CD4-positive, alpha-beta T cell (primary cell): ENCODE measurements at regions not wholly inside any gene's neighbourhood (a gene's known extent, or its start where the extent isn't known, plus 50 kb on each side); places are given as distances from the start of the nearest gene placed in this dataset.

ENCODE experiments used
- ATAC-seq: fragments of 200-7000 bp; cut with Tn5 transposase; one replicate; pipeline ENCODE4 v1.10.0; 2022; ENCODE audit warnings: mild to moderate bottlenecking; ENCODE audit not compliant: poor library complexity
- CTCF ChIA-PET: fragments of 350-600 bp; sonication (Branson Sonifier 250); formaldehyde crosslinking; loops from one replicate; lab custom pipeline; 2021; ENCODE audit warnings: antibody characterized with exemption, inconsistent platforms; lab: Charles Lee
- POLR2A ChIA-PET: fragments of 350-600 bp; sonication (Branson Sonifier 250); formaldehyde crosslinking; loops from one replicate; lab custom pipeline; 2021; ENCODE audit warnings: antibody characterized with exemption, inconsistent platforms; lab: Charles Lee
- DNase-seq, 14 experiments: peaks; one replicate each; pipeline ENCODE4 v3.0.0-alpha.2; 2013 to 2020; ENCODE audit warnings: mixed read lengths in 2 of 14
- H3K27ac ChIP-seq, 2 donors: one replicate each; pipeline versions ENCODE4 v1.5.1 to v1.7.0; 2013; ENCODE audit warnings: low read length in 2 of 2, low read depth in 1 of 2, mild to moderate bottlenecking in 1 of 2
- H3K27me3 ChIP-seq, 2 experiments: 1 replicate in 1 of 2; 2 replicates in 1 of 2; pipeline versions ENCODE4 v1.6.1 to v1.7.0; 2013; ENCODE audit warnings: low read length in 2 of 2, control low read depth in 1 of 2, mild to moderate bottlenecking in 1 of 2, moderate library complexity in 1 of 2; ENCODE audit not compliant: insufficient read depth in 2 of 2, control insufficient read depth in 1 of 2
- H3K36me3 ChIP-seq: one replicate; pipeline ENCODE4 v1.6.1; 2013; ENCODE audit warnings: low read length, control low read depth; ENCODE audit not compliant: insufficient read depth
- H3K4me1 ChIP-seq: one replicate; pipeline ENCODE4 v1.6.1; 2013; ENCODE audit warnings: low read length, control low read depth; ENCODE audit not compliant: insufficient read depth
- H3K4me3 ChIP-seq: one replicate; pipeline ENCODE4 v1.5.1; 2013; ENCODE audit warnings: mild to moderate bottlenecking, low read length, moderate library complexity
- H3K9me3 ChIP-seq, 2 experiments: 1 replicate in 1 of 2; 2 replicates in 1 of 2; pipeline versions ENCODE4 v1.6.1 to v1.7.0; 2013; ENCODE audit warnings: low read length in 2 of 2, mild to moderate bottlenecking in 2 of 2, control low read depth in 1 of 2, moderate library complexity in 1 of 2; ENCODE audit not compliant: control insufficient read depth in 1 of 2, insufficient read depth in 1 of 2
- H3K27ac Mint-ChIP-seq: one replicate; pipeline ENCODE4 v1.8.0; 2020; ENCODE audit warnings: mixed read lengths
- H3K27me3 Mint-ChIP-seq: one replicate; pipeline ENCODE4 v1.8.0; 2021; ENCODE audit warnings: mixed read lengths
- H3K36me3 Mint-ChIP-seq: one replicate; pipeline ENCODE4 v1.8.0; 2021; ENCODE audit warnings: low read depth, mixed read lengths
- H3K4me1 Mint-ChIP-seq: one replicate; pipeline ENCODE4 v1.8.0; 2021; ENCODE audit warnings: low read depth, mixed read lengths
- H3K4me3 Mint-ChIP-seq: one replicate; pipeline ENCODE4 v1.8.0; 2020; ENCODE audit warnings: mild to moderate bottlenecking, mixed read lengths
- H3K9me3 Mint-ChIP-seq: one replicate; pipeline ENCODE4 v1.8.0; 2020; ENCODE audit warnings: mixed read lengths
- intact Hi-C, 2 experiments: fragments of 100-400 bp; cut with DNase I in 1 of 2; cut with micrococcal nuclease in 1 of 2; formaldehyde crosslinking; loops; one replicate each; pipeline versions ENCODE4 v1.15.1 to v1.9.0; 2023 to 2025; cut with DNase I, micrococcal nuclease
- TF ChIP-seq, protein P1 (sequence below): fragments of 200-600 bp; IDR thresholded peaks from one replicate; pipeline ENCODE4 v1.8.0; 2022; ENCODE audit warnings: antibody characterized with exemption, mild to moderate bottlenecking

DNA sequence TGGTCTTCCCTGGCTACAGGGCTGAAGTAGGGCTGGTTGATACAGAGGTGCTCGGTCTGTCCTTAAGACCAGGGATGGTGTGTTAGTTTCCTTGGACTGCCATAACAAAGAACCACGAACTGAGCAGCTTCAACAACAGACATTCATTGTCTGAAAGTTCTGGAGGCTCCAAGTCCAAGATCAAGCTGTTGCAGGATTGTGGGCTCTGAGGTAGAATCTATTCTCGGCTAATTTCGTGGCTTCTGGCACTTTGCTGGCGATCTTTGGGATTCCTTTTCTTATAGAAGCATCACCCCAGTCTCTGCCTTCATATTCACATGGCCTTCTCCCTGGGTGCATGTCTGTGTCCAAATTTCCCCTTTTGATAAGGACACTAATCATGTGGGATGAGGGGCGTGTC is 112.1 kb upstream of the ITGB1 start:
- no peak for ATAC-seq
- intact Hi-C loops = no loop called here
- POLR2A ChIA-PET = interaction anchor here (0.6 to 1.2 kb wide), 2 partner anchors 10 to 31 kb away, joined by 3 read pairs; no protein-coding TSS in a partner anchor

DNA sequence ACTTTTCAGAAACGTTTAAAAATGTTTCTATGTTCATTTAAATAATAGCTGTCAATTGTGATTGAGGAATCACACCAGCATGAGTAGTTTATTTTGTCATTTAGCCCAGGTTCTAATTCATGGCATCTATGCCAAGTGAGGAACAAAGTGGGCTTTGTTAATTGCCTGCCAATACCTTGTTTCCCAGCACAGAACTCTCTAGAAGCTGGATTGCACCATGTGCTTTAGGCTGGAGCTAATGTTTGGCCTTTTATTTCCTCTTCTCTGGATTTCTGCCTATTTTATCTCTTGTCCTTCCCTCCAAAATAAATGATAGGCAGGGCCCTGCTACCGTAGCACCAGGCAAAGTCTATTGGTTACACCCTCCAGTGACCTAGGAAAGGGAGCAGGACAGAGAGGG is 109.9 kb upstream of the ITGB1 start:
- POLR2A ChIA-PET = interaction anchor here (0.6 kb wide), 1 partner anchor 48 kb away, joined by 3 read pairs; no protein-coding TSS in a partner anchor

More for the DNA sequence above, 112.1 kb upstream of the ITGB1 start:
- Histone ChIP-seq H3K4me3 (no peak overlapping the region), H3K36me3 (no peaks in the 10 kb centered on the region), H3K9me3 (no peaks in the 10 kb centered on the region), H3K4me1 (peaks cover 2% of the 10 kb centered on the region), H3K27me3 (no peaks in the 10 kb centered on the region), H3K27ac (no peak overlapping the region)
- Mint-ChIP-seq H3K9me3 (peaks cover 2% of the 10 kb centered on the region), H3K36me3 (no peaks in the 10 kb centered on the region), H3K4me1 (peaks cover 12% of the 10 kb centered on the region), H3K4me3 (no peak overlapping the region), H3K27me3 (no peaks in the 10 kb centered on the region), H3K27ac (no peak overlapping the region)
- TF ChIP-seq, protein P1, sequence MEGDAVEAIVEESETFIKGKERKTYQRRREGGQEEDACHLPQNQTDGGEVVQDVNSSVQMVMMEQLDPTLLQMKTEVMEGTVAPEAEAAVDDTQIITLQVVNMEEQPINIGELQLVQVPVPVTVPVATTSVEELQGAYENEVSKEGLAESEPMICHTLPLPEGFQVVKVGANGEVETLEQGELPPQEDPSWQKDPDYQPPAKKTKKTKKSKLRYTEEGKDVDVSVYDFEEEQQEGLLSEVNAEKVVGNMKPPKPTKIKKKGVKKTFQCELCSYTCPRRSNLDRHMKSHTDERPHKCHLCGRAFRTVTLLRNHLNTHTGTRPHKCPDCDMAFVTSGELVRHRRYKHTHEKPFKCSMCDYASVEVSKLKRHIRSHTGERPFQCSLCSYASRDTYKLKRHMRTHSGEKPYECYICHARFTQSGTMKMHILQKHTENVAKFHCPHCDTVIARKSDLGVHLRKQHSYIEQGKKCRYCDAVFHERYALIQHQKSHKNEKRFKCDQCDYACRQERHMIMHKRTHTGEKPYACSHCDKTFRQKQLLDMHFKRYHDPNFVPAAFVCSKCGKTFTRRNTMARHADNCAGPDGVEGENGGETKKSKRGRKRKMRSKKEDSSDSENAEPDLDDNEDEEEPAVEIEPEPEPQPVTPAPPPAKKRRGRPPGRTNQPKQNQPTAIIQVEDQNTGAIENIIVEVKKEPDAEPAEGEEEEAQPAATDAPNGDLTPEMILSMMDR = no peak
- DNase-seq = no peak
- CTCF ChIA-PET = no interaction called here

DNA sequence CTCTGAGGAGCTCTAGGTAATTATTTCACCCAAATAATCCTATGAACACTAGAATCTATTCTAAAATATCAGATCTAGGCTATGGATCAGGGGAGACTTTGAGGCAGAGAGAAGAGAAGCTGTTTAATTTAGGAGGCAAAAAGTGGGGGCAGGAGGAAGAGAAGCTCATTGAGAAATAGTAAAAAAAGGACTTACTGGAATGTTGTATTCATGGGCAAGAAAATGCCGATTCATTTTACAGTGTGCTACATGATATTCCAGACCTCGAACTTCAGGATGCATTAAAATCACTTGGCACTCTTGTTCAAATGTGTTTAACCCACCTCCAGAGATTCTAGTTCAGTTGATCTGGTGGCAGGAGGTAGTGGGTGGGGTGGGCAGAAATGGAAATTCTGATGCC is 109.5 kb upstream of the ITGB1 start:
- H3K9me3 Mint-ChIP-seq = peaks cover 2% of the 10 kb centered on the region
- Histone ChIP-seq H3K9me3 (no peaks in the 10 kb centered on the region), H3K27me3 (no peaks in the 10 kb centered on the region), H3K36me3 (no peaks in the 10 kb centered on the region), H3K27ac (no peak overlapping the region), H3K4me1 (no peaks in the 10 kb centered on the region), H3K4me3 (no peak overlapping the region)
- CTCF ChIA-PET = no interaction called here
- DNase-seq (no peak), ATAC-seq (no peak)
- H3K36me3 Mint-ChIP-seq = no peaks in the 10 kb centered on the region
- H3K27me3 Mint-ChIP-seq = no peaks in the 10 kb centered on the region
- TF ChIP-seq, protein P1 = no peak
- H3K4me1 Mint-ChIP-seq = peaks cover 12% of the 10 kb centered on the region
- no peak overlapping the region for H3K4me3 Mint-ChIP-seq
- intact Hi-C loops = no loop called here
- no peak overlapping the region for H3K27ac Mint-ChIP-seq
- POLR2A ChIA-PET = interaction anchor here (0.6 to 1.0 kb wide), 3 partner anchors 18 to 87 kb away, joined by 3 to 4 read pairs (median 3); no protein-coding TSS in a partner anchor

More for the DNA sequence above, 109.9 kb upstream of the ITGB1 start:
- no peaks in the 10 kb centered on the region for H3K36me3 Mint-ChIP-seq
- H3K9me3 Mint-ChIP-seq = peaks cover 2% of the 10 kb centered on the region
- H3K36me3 ChIP-seq = no peaks in the 10 kb centered on the region
- no peak overlapping the region for H3K27ac ChIP-seq
- intact Hi-C loops = no loop called here
- H3K4me1 ChIP-seq = no peaks in the 10 kb centered on the region
- H3K4me3 ChIP-seq = no peak overlapping the region
- CTCF ChIA-PET = no interaction called here
- TF ChIP-seq, protein P1 = no peak
- no peaks in the 10 kb centered on the region for H3K27me3 Mint-ChIP-seq
- peaks cover 12% of the 10 kb centered on the region for H3K4me1 Mint-ChIP-seq
- ATAC-seq (no peak), DNase-seq (no peak)
- H3K9me3 ChIP-seq = no peaks in the 10 kb centered on the region
- H3K27me3 ChIP-seq = no peaks in the 10 kb centered on the region
- no peak overlapping the region for H3K4me3 Mint-ChIP-seq
- no peak overlapping the region for H3K27ac Mint-ChIP-seq
